GM21515 (cell line): ENCODE measurements at regions not wholly inside any gene's neighbourhood (a gene's known extent, or its start where the extent isn't known, plus 50 kb on each side); places are given as distances from the start of the nearest gene placed in this dataset.
"Not testable (repeated sequence)": the region's sequence is repeated elsewhere in the genome, so short reads cannot be mapped to it uniquely, and the experiment has no call there.

Experiments
- ATAC-seq: cut with Tn5 transposase; IDR thresholded peaks from one replicate; pipeline ENCODE4 v1.9.1; 2021; ENCODE audit not compliant: unreplicated experiment

- ATAC-seq: no peak
Observed at GRCh38 chr4:31007858-31008257, 287.7 kb downstream of the PCDH7 start.

GRCh38 chr4:31009926-31010325, 289.8 kb downstream of the PCDH7 start:
- no peak for ATAC-seq

GRCh38 chr4:31015123-31015522, 295.0 kb downstream of the PCDH7 start:
- ATAC-seq: no peak

DNA sequence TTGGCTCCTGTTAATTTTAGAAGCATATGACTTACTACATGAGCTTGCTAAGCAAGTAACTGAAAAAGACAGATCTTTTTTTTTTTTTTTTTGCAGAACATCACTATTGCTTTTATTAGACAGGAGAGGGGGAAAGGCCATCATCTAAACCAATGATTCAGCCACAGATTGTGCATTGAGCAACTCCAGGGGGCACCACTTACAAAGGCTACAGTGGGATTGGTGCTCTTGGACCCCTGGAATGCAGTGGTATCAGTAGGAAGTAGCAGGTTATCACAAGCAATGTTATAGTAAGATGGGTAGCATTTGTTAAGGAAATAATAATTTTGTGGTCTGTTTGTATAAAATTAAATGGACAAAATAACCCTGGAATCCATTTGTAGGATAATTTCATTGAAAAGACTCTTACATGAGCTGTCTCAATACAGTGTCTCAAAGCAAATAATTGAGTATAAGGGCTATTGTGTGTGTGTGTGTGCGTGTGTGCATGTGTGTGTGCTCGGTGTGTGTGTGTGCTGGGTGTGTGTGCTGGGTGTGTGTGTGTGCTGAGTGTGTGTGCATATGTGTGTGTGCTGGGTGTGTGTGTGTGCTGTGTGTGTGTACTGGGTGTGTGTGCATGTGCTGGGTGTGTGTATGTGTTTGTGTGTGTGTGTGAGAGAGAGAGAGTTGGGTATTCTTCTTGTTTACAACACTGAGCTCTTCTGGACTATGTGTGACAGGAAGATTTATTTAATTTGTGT, 296.3 kb downstream of the PCDH7 start:
- ATAC-seq: no peak

DNA sequence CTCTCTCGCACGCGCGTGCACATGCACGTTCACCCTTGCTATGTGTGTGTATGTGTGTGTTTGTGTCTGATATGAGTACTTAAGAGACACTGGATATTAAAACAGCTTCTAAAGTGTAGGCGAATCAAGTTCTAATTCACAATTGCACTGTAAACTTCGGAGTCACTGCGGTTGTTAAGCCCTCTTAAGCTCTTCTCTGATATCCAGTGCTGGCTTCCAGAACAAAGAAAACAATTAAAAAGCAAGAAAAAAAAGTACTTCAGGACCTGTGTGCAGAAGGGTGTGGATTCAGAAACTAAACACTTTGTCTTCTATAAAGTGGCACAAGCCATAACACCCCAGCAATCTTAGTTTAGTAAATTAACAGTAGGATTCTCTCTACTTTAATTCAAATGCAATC, 300.2 kb downstream of the PCDH7 start:
- no peak for ATAC-seq

DNA sequence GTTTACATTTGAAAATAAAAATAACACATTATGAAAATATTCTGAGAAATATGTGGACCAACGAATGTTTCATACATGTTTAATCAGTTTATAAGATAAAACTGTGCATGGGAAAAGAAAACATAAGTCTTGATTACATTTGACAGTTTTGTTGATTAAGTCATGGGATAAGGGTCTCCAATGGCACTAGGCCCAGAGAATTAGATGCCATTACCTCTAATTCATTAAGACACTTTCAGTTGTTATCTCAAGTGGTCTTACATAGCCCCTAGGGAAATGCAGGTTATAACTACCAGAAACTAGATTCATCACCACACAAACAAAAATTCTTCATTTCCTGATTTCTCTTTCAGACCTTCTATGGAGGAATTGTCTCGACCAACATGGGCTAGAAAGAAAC, 300.8 kb downstream of the PCDH7 start:
- ATAC-seq: no peak

DNA sequence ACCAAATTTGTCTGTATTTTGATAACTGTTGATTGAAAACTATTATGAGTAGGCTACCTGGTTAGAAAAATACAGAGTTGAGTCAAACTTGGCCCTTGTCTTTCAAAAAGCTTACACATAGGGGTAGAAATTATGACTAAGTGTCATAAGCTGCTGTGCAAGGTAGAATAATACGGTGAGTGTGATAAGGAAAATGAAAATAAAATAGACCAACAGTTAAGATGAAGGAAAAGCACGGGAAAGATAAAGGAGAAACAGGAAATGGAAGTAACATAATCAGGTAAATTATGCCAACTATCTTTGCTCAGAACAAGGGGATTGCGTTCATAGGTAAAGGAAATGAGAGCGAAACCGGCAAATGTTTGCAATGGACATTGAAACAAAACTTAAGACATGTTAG, 302.5 kb downstream of the PCDH7 start:
- ATAC-seq: no peak

DNA sequence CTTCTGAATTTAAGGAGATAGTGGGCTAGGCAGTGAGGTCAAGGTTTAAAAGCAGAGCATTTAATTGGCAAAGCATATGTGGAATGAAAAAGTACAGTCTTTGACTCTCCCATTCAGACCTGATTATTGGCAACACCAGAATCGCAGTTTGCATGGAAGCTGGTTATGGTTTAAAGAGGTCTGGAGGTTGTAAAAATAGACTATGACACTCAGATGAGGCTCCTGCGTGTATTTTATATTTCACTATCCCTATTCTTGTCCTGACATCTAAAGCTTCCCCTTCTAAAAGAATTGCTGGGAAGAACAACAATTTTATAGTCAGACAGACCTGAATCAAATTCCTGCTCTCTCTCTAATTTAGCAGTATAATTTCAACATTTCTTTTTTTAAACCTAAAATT, 302.9 kb downstream of the PCDH7 start:
- no peak for ATAC-seq

- no peak for ATAC-seq
Observed at GRCh38 chr4:31023742-31024141, 303.6 kb downstream of the PCDH7 start.

- ATAC-seq: not testable (repeated sequence)
Observed at GRCh38 chr4:31024781-31025180, 304.6 kb downstream of the PCDH7 start.

DNA sequence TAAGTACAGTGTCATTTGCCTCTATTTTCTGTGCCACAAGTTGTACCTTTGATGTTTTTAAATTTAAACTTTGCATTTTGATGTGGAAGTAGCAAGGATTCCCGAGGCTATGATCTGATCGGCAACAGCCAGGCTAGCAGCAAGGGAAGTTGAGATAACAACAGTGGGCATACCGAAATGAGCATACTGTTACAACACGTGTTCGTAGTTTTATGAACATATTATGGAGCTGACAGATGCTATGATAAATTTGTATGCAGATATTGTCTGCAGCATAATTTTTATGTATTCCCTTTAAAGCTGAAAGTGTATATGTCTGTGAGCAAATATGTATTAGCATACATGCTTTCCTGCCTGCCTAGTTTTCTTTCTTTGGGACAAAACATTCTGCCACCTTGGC, 306.1 kb downstream of the PCDH7 start:
- no peak for ATAC-seq

- ATAC-seq: no peak
Observed at GRCh38 chr4:31034550-31034949, 314.4 kb downstream of the PCDH7 start.

DNA sequence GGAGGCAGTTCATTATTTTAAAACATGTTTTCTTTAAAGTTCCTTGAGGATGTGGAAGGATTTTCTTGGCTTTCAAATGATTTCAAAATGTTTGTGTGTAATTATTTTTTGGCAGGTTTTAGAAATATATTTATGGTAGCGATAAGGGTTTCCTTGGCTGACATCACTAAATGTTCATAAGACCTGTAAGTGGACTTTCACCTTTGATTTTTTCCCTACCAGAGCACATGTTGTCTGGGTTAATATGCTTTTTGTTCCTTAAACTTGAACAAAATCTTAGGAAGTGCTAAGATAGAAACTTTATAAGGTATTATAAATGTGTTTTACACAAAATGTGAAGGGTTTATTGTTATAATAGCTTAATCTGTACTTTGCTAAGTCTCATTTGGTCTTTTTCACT, 315.6 kb downstream of the PCDH7 start:
- ATAC-seq: no peak

- no peak for ATAC-seq
Observed at GRCh38 chr4:31037703-31038102, 317.5 kb downstream of the PCDH7 start.

DNA sequence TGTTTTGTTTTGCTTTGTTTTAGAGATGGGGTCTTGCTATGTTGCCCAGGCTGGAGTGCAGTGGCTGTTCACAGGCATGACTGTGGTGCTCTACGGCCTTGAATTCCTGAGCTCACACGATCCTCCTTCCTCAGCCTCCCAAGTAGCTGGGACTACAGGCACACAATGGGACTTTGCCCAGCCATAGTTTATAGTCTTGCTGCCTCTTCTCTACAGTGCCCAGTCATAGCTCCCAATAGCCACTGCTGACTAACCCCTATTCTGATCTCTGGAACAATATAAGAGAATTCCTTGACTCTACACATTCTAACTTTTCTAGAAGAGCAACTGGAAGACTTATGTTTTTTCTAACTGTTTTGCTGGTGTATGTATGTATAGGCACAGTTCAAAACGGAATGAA, 319.2 kb downstream of the PCDH7 start:
- no peak for ATAC-seq

- no peak for ATAC-seq
Observed at GRCh38 chr4:31040106-31040505, 319.9 kb downstream of the PCDH7 start.

DNA sequence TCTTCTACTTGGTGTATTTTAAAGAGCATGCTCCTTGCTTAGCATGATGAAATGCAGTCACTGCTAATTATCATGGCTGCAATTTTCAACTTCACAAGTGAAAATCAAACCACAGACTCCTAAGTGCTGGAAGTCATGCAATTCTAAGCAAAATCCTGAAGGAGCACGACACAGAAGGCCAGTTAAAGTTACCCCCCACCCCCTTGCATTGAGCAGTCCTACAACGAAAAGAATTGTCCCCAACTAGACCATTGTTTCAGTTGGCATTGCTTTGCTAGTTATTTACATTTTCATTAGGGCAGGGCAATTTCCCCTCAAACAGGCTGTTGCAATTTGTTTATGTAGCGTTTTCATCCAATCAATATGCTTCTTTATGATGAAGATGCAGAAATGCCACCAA, 321.2 kb downstream of the PCDH7 start:
- ATAC-seq: no peak

DNA sequence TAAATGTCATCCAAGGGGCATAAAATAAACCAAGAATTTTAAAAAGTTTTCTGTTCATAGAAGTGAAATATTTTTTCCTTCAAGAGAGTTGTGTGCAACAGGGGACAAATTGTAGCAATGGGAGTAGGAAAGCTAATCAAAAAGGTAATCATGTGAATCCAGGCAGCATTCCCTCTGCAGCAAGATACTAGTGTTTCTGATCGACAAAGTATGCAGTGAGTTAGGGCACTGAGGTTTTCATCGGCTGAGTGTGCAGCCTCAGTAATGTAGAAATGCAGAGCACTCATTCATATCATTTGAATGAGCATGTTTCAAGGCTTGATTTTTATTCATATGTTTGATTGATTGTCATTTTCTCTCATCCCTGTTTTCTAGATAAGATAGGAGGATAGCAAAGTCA, 321.7 kb downstream of the PCDH7 start:
- no peak for ATAC-seq

GRCh38 chr4:31043382-31044062, 323.4 kb downstream of the PCDH7 start:
- ATAC-seq: no peak

- ATAC-seq: no peak
Observed at GRCh38 chr4:31045151-31045550, 325.0 kb downstream of the PCDH7 start.

GRCh38 chr4:31045724-31046318, 325.7 kb downstream of the PCDH7 start:
- ATAC-seq: no peak

GRCh38 chr4:31051151-31051550, 331.0 kb downstream of the PCDH7 start:
- no peak for ATAC-seq
